RPMI8226 (cell line): ENCODE measurements at regions not wholly inside any gene's neighbourhood (a gene's known extent, or its start where the extent isn't known, plus 50 kb on each side); places are given as distances from the start of the nearest gene placed in this dataset.

ENCODE experiments used
- DNase-seq: peaks from one replicate; pipeline ENCODE4 v3.0.0-alpha.2; 2015

DNA sequence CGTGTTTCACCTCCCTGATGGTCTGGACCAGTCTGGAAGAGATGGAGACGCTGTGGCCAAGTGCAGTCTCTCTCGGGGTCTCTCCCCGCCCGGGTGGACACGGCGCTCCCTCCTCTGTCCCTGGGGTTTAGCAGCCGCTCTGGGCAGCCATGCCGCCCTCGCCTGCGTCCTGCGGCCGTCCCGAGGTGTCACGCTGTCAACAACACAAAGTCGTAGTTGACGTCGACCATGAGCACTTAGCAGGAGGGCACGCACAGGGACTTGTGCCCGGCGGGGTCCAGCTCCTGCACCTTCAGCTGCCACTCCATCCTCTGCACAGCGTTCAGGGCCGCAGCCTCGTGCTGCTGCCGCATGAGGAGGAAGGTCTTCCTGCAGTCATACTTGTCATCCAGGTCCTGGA is 368.9 kb downstream of the CDH9 start:
- DNase-seq: no peak

GRCh38 chr5:26669031-26669430 is 369.4 kb downstream of the CDH9 start:
- no peak for DNase-seq

- no peak for DNase-seq
Observed at GRCh38 chr5:26666371-26666770, 372.0 kb downstream of the CDH9 start.

DNA sequence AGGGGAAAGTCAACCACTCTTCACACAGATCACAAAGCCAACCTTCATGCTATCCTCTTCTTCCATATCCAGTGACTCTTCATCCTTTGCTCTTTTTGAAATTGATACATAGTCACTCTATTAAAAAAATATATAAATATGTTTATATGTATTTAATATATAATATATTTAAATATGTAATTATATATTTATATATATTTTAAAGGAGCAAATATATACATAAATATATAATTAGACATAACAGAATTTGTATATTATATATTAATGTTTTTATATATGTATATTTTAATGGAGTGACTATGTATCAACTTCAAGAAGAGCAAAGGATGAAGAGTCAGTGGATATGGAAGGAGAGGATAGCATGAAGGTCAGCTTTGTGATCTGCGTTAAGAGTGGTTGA is 374.9 kb downstream of the CDH9 start:
- DNase-seq: no peak

DNA sequence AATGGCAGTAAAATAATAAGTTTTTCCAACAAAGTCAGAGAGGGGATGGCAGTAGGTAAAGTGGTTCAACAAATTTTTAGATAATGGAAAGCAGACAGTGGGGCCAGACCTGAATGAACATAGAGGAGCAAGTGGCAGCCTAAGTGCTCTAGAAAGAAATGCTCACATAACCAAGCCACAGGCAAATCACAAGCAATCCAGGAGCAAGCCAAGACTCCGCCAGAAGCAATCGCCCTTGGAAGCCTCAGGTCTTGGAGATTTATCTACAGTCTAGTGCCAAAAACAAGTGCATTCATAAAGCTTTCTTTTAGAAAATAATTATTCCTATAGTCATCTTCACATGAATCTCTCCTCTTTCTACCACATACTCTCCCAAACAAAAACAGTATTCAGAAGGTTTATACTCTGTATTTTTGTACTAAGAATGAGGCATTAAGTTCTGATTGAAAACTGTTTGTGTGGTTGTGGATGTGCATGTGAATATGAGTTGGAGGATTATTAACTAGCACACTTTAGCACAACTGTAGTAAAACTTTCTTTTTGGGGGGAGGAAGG is 375.5 kb downstream of the CDH9 start:
- no peak for DNase-seq

DNA sequence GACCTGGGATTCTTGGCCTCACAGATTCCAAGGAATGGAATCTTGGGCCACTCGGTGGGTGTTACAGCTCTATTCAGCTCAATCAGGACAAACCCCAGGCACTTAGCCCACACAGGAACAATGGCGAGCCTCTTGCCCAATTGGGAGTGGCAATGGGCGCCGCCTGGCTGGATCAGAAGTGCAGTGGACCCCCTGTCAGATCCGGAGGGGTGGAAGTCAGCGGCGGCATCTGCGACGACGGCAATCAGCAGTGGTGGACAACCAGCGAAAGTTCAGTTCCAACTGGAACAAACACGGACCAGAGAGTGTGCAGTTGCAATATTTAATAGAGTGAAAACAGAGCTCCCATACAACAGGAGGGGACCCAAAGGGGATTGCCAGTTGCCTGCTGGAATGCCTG is 378.3 kb downstream of the CDH9 start:
- DNase-seq: no peak

- DNase-seq: no peak
Observed at GRCh38 chr5:26649000-26649399, 389.4 kb downstream of the CDH9 start.

GRCh38 chr5:26647781-26648180 is 390.6 kb downstream of the CDH9 start:
- DNase-seq: no peak

- DNase-seq: no peak
Observed at GRCh38 chr5:26645659-26646058, 392.7 kb downstream of the CDH9 start.

DNA sequence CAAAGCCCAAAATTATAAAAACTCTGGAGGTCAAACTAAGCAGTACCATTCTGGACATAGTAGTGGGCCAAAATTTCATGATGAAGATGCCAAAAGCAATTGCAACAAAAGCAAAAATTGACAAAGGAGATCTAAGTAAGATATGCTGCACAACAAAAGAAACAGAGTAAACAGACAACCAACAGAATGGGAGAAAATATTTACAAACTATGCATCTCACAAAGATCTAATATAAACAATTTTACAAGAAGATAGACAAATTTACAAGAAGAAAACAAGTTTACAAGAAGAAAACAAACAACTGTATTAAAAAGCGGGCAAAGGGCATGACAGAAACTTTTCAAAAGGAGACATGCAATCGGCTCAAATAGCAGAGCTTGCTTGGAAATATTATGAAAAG is 396.9 kb downstream of the CDH9 start:
- no peak for DNase-seq

DNA sequence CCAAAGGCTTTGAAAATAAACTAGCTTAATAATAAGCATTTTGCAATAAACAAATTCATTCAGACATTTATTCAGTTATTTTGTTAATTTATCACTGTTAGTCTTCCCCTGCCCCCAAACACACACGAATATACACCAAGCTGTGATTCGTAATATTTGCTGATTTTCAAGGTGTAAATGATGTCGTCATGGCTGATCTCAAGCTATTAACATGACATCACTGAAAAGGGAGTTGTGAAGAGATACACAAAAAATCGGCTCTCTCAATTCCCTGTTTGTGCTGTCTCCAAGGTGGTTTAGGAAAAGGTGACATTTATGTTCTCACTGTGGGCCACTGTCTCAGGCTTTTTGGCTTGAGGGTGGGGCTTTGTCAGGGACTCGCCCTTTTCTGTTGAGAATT is 413.3 kb downstream of the CDH9 start:
- no peak for DNase-seq

DNA sequence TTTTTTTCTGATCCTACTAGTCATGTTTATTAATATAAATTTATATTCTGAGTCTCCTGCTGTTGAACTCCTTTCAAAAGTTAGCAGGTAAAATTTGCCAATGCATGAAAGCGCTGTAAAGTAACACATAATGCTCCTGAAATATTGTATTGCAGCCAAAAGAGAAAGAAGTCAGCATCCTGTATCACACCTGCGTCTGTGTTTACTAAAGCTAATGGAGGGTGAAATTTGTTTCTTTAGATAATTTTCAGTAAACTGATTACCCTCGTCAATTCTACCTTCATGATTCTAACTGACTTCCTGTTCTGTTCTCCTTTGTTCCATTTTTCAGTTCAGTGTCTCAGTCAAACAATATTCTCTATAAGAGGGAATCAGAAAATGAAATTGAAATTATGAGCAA is 415.4 kb downstream of the CDH9 start:
- DNase-seq: no peak

GRCh38 chr5:26610577-26610976 is 427.8 kb downstream of the CDH9 start:
- no peak for DNase-seq

DNA sequence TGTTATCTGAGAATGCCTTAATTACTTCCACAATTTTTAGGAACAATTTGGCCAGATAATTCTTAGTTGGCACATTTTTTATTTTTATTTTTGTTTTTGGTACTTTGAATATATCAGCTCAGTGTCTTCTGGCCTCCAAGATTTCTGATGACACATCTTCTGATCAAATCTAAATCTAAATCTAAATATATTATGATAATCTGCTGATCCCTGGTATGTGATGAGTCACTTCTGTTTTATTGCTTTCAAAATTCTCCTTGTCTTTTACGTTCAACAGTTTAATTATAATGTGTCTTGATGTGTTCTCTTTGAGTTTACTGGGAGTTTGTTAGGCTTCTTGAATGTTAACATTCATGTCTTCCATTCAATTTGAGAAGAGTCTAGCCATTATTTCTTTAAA is 436.8 kb downstream of the CDH9 start:
- DNase-seq: no peak

DNA sequence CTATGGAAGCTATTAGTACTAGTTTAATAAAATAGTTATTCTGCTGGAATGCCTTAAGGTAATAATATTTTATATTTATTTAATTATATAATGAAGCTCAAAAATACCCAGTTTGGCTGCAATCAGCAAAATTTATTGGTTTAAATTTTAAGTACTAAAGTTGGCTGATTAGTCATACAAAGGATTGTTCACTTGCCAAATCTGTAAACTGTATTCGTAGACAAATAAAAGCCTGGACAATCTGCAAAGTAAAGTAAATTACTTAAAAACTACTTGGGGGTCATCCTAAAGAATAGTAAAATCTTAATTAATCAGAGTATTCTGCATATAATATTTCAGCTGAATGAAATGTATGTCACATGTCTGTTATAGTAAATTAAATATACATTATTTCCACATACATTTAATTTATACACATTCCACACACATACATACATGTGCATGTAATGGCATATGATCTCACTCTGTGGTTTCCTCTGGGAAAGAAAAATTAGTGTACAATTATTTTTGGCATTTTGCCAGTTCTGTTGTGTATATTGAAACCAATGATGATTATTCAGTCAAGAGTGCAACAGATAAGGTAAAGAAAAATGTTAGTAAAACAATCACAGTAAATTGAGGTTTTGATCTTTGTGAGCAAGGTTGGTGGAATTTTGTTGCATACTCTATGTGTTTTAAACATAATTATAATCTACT is 455.9 kb downstream of the CDH9 start:
- no peak for DNase-seq

GRCh38 chr5:26579712-26580111 is 458.7 kb downstream of the CDH9 start:
- DNase-seq: no peak

- DNase-seq: no peak
Observed at GRCh38 chr5:26578002-26578401, 460.4 kb downstream of the CDH9 start.

GRCh38 chr5:26572480-26572879 is 465.9 kb downstream of the CDH9 start:
- no peak for DNase-seq

DNA sequence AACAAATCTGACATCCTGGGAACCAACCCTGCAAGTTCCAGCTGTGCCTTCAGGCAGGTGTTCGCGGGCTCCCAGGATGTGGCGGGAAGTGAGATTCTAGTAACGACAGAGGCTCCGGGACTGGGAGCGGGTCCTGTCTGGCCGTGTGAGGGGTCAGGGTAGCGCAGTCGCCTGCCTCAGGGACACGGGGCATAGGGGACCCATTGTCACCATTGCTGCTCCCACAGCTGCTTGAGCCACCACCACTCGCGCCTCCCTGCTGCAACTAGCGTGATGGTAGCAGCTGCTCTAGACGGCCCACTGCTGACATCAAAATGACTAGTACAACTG is 468.5 kb downstream of the CDH9 start:
- DNase-seq: no peak

DNA sequence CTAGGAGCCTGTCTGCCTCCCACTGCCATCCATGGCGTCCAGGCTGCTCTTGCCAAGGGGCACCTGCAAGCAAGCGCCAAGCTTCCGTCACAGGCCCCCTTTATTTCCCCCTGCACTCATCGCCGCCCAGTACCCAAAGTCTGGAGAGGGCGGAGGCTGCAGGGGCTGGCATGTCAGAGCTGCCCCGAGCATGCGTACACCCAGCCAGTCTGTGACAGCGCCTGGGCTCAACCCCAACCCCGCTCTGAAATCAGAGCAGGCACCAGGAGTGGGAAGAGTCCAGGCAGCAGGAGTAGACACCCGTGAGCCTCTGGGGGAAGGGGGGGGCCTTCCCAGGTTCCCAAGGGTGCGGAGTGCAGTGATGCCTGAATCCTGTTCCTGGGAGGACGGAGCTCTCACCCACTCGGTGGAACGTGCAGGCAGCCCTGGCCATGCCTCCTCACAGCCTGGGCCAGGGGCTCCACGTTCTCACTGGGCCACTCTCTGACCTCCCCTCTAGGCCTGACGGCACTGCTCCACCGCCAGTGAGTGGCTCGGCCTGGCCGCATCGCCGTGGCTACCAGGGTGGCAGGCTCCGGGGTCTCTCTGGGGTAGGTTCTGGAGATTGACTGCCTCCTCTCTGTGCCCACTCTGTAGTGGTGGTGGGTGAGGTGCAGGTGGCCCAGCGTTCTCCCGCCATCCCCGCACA is 469.0 kb downstream of the CDH9 start:
- no peak for DNase-seq

DNA sequence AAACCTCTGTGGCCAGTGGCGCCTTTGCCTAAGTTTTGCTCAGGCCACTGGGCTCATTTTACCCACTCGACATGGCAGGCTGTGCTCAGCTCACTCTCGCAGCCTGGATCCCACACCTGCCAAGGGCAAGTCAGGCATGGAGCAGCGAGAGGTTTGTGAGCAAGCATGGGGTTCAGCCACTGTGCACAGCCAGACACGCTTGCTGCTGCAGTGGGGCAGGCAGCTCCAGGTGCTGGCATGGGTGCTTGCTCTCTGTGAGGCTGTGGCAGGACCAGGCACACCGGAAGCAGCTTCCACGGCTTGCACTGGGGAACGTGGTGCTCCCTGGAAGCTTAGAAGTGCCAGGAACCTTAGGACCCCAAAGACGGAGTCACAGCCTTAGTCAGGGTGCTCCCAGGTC is 470.1 kb downstream of the CDH9 start:
- no peak for DNase-seq

DNA sequence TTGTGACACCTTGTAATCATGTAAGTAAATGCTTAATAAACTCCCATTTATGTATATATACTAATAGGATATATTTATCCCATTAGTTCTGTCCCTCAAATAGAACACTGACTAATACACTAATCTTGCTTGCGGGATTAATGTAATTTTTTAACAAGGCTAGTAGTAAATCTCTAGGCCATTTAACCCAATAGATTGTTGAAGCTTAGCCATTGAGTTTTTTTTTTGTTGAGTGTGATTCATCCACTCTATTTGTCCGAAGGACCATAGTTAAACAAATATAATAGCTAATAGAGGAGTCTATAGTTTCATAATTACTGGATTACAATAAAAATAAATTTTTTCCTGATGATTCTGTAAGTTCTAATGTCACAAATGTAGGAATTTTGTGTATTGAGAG is 474.4 kb downstream of the CDH9 start:
- DNase-seq: no peak

GRCh38 chr5:26553079-26553478 is 485.3 kb downstream of the CDH9 start:
- no peak for DNase-seq

DNA sequence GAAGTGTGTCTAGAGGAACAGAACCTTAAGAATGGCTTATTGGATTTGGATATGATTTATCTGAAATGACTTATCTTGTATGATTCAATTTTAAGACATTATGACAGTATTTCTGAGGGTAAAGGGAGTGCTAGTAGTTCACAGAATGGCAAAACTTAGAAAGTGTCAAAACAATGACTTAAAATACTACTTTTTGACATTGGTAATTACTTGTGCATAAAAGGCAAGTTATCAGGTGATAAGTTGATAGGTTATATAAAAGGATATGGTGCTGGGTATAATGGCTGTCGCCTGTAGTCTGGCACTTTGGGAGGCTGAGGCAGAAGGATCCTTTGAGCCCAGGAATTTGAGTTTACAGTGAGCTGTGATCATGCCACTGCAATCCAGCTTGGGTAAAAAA is 494.4 kb downstream of the CDH9 start:
- DNase-seq: no peak

DNA sequence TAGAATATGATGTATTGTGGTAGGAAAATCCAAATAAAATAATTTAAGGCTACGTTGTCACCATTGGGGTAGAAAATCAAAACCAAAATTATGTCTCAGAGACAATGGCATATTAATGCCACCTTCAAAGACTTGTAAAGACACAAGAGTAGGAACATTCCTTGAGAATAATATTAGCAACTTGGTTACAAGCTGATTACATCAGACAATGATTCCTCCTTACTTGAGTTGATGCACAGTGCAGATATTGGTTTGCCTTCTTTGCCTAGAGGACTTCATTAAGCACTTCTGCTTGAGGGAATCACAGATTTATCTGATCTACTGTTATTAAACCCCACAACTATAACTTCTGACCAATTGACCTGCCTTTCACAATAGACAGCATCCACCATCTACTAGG is 500.2 kb downstream of the CDH9 start:
- DNase-seq: no peak
